Endothelial cell of umbilical vein (primary cell): ENCODE measurements at regions not wholly inside any gene's neighbourhood (a gene's known extent, or its start where the extent isn't known, plus 50 kb on each side); places are given as distances from the start of the nearest gene placed in this dataset.

ENCODE experiments used
- CTCF ChIP-seq, 2 donors: IDR thresholded peaks; 1 replicate in 1 of 2; 2 replicates in 1 of 2; pipeline ENCODE4 v1.5.1; 2011; ENCODE audit warnings: low read length in 2 of 2, mild to moderate bottlenecking in 2 of 2, moderate library complexity in 2 of 2, control low read depth in 1 of 2, inconsistent platforms in 1 of 2, low read depth in 1 of 2; ENCODE audit not compliant: insufficient read depth in 1 of 2; ENCODE audit errors: extremely low read depth in 1 of 2
- EZH2 ChIP-seq: IDR thresholded peaks from 2 replicates; pipeline ENCODE4 v1.6.1; 2012; ENCODE audit warnings: borderline replicate concordance, low read depth, mild to moderate bottlenecking, moderate library complexity, low read length, inconsistent platforms; ENCODE audit not compliant: severe bottlenecking
- FOS ChIP-seq: IDR thresholded peaks from 2 replicates; pipeline ENCODE4 v1.6.1; 2011; ENCODE audit warnings: mild to moderate bottlenecking, low read length, moderate library complexity, borderline replicate concordance; ENCODE audit not compliant: insufficient read depth
- GATA2 ChIP-seq: IDR thresholded peaks from 2 replicates; pipeline ENCODE4 v1.7.0; 2011; ENCODE audit warnings: low read depth, mild to moderate bottlenecking, moderate library complexity, mixed read lengths, low read length; ENCODE audit not compliant: insufficient read length, insufficient read depth
- JUN ChIP-seq: IDR thresholded peaks from 2 replicates; pipeline ENCODE4 v1.6.1; 2011; ENCODE audit warnings: borderline replicate concordance, low read depth; ENCODE audit not compliant: insufficient read length, insufficient read depth
- MAX ChIP-seq: IDR thresholded peaks from 2 replicates; pipeline ENCODE4 v1.6.1; 2011; ENCODE audit not compliant: insufficient read depth, insufficient read length
- MYC ChIP-seq: IDR thresholded peaks from one replicate; pipeline ENCODE4 v1.6.1; 2011; ENCODE audit warnings: mild to moderate bottlenecking, low read depth, low read length
- POLR2A ChIP-seq: IDR thresholded peaks from 2 replicates; pipeline ENCODE4 v1.6.1; 2012; ENCODE audit warnings: low read depth, mild to moderate bottlenecking, control low read depth, low read length
- POLR2AphosphoS5 ChIP-seq: IDR thresholded peaks from 2 replicates; pipeline ENCODE4 v1.6.1; 2012; ENCODE audit warnings: low read depth, mild to moderate bottlenecking, control low read depth, low read length, moderate library complexity; ENCODE audit not compliant: insufficient read depth

GRCh38 chr10:118408181-118408580, 66.1 kb upstream of the FAM204A start:
- no peak for TF ChIP-seq CTCF (IDR thresholded peaks at IDR 0.05; ENCODE audit: extremely low read depth in 1 of 2, insufficient read depth in 1 of 2, low read depth in 1 of 2, low read length in 2 of 2)
- no peak for TF ChIP-seq POLR2A
- TF ChIP-seq GATA2: no peak
- no peak for TF ChIP-seq EZH2
- no peak for TF ChIP-seq POLR2AphosphoS5
- TF ChIP-seq MAX: no peak
- TF ChIP-seq JUN: no peak
- TF ChIP-seq FOS: no peak
- TF ChIP-seq MYC: no peak
